H9 (cell line): ENCODE measurements at regions not wholly inside any gene's neighbourhood (a gene's known extent, or its start where the extent isn't known, plus 50 kb on each side); places are given as distances from the start of the nearest gene placed in this dataset.

Experiments used
- DNase-seq: peaks from one replicate; pipeline ENCODE4 v3.0.0-alpha.2; 2017
- H2AFZ ChIP-seq: one replicate; pipeline ENCODE4 v1.6.1; 2013; ENCODE audit warnings: mild to moderate bottlenecking, low read length, control low read depth, moderate library complexity
- H2AK5ac ChIP-seq: 2 replicates; pipeline ENCODE4 v1.6.1; 2013; ENCODE audit warnings: low read length, control low read depth, mixed read lengths; ENCODE audit not compliant: insufficient read length
- H2BK120ac ChIP-seq: one replicate; pipeline ENCODE4 v1.6.1; 2013; ENCODE audit warnings: low read depth, mild to moderate bottlenecking, low read length, control low read depth, inconsistent platforms; ENCODE audit not compliant: poor library complexity, severe bottlenecking
- H2BK12ac ChIP-seq: 2 replicates; pipeline ENCODE4 v1.6.1; 2013; ENCODE audit warnings: low read length, control low read depth, mixed read lengths, low read depth; ENCODE audit not compliant: insufficient read length
- H2BK15ac ChIP-seq: 2 replicates; pipeline ENCODE4 v1.6.1; 2013; ENCODE audit warnings: low read depth, low read length, control low read depth
- H2BK20ac ChIP-seq: one replicate; pipeline ENCODE4 v1.6.1; 2013; ENCODE audit warnings: low read depth, mild to moderate bottlenecking, low read length, control low read depth, inconsistent platforms; ENCODE audit not compliant: poor library complexity, severe bottlenecking
- H2BK5ac ChIP-seq: 2 replicates; pipeline ENCODE4 v1.6.1; 2013; ENCODE audit warnings: low read length, control low read depth, mixed read lengths; ENCODE audit not compliant: insufficient read length
- H3K14ac ChIP-seq: 2 replicates; pipeline ENCODE4 v1.6.1; 2013; ENCODE audit warnings: low read length, control low read depth; ENCODE audit not compliant: insufficient read depth
- H3K18ac ChIP-seq: 2 replicates; pipeline ENCODE4 v1.6.1; 2013; ENCODE audit warnings: low read depth, mild to moderate bottlenecking, mixed read lengths, low read length, control low read depth; ENCODE audit not compliant: insufficient read length
- H3K23ac ChIP-seq: 2 replicates; pipeline ENCODE4 v1.6.1; 2013; ENCODE audit warnings: low read length, control low read depth, mixed read lengths, low read depth; ENCODE audit not compliant: insufficient read length
- H3K23me2 ChIP-seq: 2 replicates; pipeline ENCODE4 v1.6.1; 2013; ENCODE audit warnings: low read depth, mild to moderate bottlenecking, mixed read lengths, low read length, control low read depth; ENCODE audit not compliant: insufficient read length, poor library complexity, severe bottlenecking
- H3K27ac ChIP-seq: 2 replicates; pipeline ENCODE4 v1.5.1; 2013; ENCODE audit warnings: low read length, control low read depth, mixed read lengths, low read depth; ENCODE audit not compliant: insufficient read length
- H3K27me3 ChIP-seq: 2 replicates; pipeline ENCODE4 v1.6.1; 2013; ENCODE audit warnings: low read length, control low read depth, inconsistent platforms; ENCODE audit not compliant: insufficient read depth
- H3K4ac ChIP-seq: 2 replicates; pipeline ENCODE4 v1.6.1; 2013; ENCODE audit warnings: low read depth, mild to moderate bottlenecking, control low read depth, inconsistent platforms, low read length, moderate library complexity
- H3K4me1 ChIP-seq: 2 replicates; pipeline ENCODE4 v1.6.1; 2013; ENCODE audit warnings: low read length, control low read depth, inconsistent platforms; ENCODE audit not compliant: insufficient read depth
- H3K4me2 ChIP-seq: 2 replicates; pipeline ENCODE4 v1.6.1; 2013; ENCODE audit warnings: low read length, control low read depth, mixed read lengths; ENCODE audit not compliant: insufficient read length, insufficient read depth
- H3K56ac ChIP-seq: 2 replicates; pipeline ENCODE4 v1.6.1; 2013; ENCODE audit warnings: low read depth, mild to moderate bottlenecking, mixed read lengths, low read length, control low read depth; ENCODE audit not compliant: insufficient read length
- H3K79me1 ChIP-seq: 2 replicates; pipeline ENCODE4 v1.6.1; 2013; ENCODE audit warnings: low read depth, mild to moderate bottlenecking, moderate library complexity, low read length, control low read depth, inconsistent platforms; ENCODE audit not compliant: insufficient read depth, poor library complexity, severe bottlenecking
- H3K79me2 ChIP-seq: 2 replicates; pipeline ENCODE4 v1.6.1; 2013; ENCODE audit warnings: low read length, control low read depth, inconsistent platforms; ENCODE audit not compliant: insufficient read depth
- H3K9ac ChIP-seq: 2 replicates; pipeline ENCODE4 v1.6.1; 2013; ENCODE audit warnings: low read length, control low read depth, mixed read lengths; ENCODE audit not compliant: insufficient read length; ENCODE audit errors: extremely low read depth
- H3K9me3 ChIP-seq: one replicate; pipeline ENCODE4 v1.6.1; 2013; ENCODE audit warnings: low read depth, low read length, inconsistent platforms; ENCODE audit not compliant: control insufficient read depth
- H3T11ph ChIP-seq: one replicate; pipeline ENCODE4 v1.6.1; 2013; ENCODE audit warnings: mild to moderate bottlenecking, low read length, control low read depth, inconsistent platforms
- H4K20me1 ChIP-seq: one replicate; pipeline ENCODE4 v1.6.1; 2013; ENCODE audit not compliant: control insufficient read depth, insufficient read length, insufficient read depth
- H4K5ac ChIP-seq: 2 replicates; pipeline ENCODE4 v1.6.1; 2013; ENCODE audit warnings: low read depth, mild to moderate bottlenecking, mixed read lengths, low read length, control low read depth; ENCODE audit not compliant: insufficient read length
- H4K8ac ChIP-seq: replicated peaks from 2 replicates; pipeline ENCODE4 v1.6.1; 2013; ENCODE audit warnings: low read length, control low read depth, mixed read lengths, low read depth; ENCODE audit not compliant: insufficient read length
- H4K91ac ChIP-seq: 2 replicates; pipeline ENCODE4 v1.6.1; 2013; ENCODE audit warnings: low read depth, mild to moderate bottlenecking, moderate library complexity, mixed read lengths, low read length, control low read depth; ENCODE audit not compliant: insufficient read length
- H3K27ac Mint-ChIP-seq, 3 experiments: 2 replicates in 2 of 3; 3 replicates in 1 of 3; pipeline ENCODE4 v1.8.0; 2020 to 2021; ENCODE audit warnings: mixed read lengths in 3 of 3, mild to moderate bottlenecking in 1 of 3, moderate library complexity in 1 of 3
- H3K27me3 Mint-ChIP-seq: 2 replicates; pipeline ENCODE4 v1.8.0; 2021; ENCODE audit warnings: low read depth, mild to moderate bottlenecking, moderate library complexity, mixed read lengths
- H3K36me3 Mint-ChIP-seq, 3 experiments: 2 replicates in 2 of 3; 3 replicates in 1 of 3; pipeline ENCODE4 v1.8.0; 2020 to 2021; ENCODE audit warnings: low read depth in 3 of 3, mixed read lengths in 3 of 3; ENCODE audit not compliant: insufficient read depth in 1 of 3
- H3K4me1 Mint-ChIP-seq, 2 experiments: 2 replicates each; pipeline ENCODE4 v1.8.0; 2020; ENCODE audit warnings: mixed read lengths in 2 of 2
- H3K4me3 Mint-ChIP-seq, 2 experiments: 2 replicates in 1 of 2; 3 replicates in 1 of 2; pipeline ENCODE4 v1.8.0; 2020 to 2021; ENCODE audit warnings: mild to moderate bottlenecking in 2 of 2, mixed read lengths in 2 of 2, moderate library complexity in 1 of 2
- H3K9me3 Mint-ChIP-seq, 2 experiments: 2 replicates in 1 of 2; 3 replicates in 1 of 2; pipeline ENCODE4 v1.8.0; 2020; ENCODE audit warnings: mild to moderate bottlenecking in 2 of 2, mixed read lengths in 2 of 2, moderate library complexity in 1 of 2
- WGBS: extraction: QIAGEN DNeasy Blood & Tissue Kit; methylation state at CpG from one replicate; pipeline ENCODE4 v1.1.7; 2013; ENCODE audit warnings: missing lambda C conversion rate, low lambda C conversion rate, mixed read lengths; ENCODE audit not compliant: insufficient read length; ENCODE audit errors: extremely low coverage; 5-methylcytosine and 5-hydroxymethylcytosine counted together
- TF ChIP-seq, protein P1 (sequence below): fragments of 200-600 bp; sonication (generic); conservative IDR thresholded peaks from 3 replicates; pipeline ENCODE4 v1.8.0; 2021; ENCODE audit warnings: antibody characterized with exemption, mild to moderate bottlenecking

DNA sequence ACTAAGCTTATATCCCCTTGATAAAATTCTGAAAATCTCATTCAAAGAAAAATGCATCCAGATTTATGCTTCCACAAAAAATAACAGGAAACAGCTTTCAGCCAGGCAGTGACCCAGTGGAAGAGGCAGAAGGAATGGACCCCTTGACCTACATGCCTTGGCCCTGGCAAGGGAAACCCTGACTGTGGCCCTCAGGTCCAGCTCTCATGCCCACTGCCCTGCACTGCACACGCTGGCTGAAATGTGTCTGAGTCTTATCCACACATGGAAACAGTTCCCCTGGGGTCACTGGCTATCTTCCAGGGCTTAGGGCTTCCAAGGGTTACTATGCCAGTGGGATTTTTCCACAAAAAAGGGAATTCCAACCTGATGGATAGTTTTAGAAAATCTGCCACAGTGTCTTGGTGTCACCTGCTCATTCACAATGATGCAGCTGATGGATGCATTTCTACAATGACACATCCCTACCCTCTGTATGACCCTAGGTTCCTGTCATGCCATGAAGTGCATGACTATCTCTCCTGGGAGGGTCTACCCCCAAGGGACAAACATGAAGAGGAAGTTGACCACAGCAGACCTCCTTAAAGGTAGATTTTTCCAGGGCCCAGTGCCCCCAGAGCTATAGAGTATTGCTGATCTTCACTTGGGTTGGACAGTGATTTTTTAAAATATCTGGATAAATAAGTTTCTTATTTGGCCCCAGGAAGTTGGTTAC, 121.9 kb upstream of the CD93 start:
- Histone ChIP-seq H2BK12ac (no peak overlapping the region), H2BK20ac (no peak overlapping the region), H3K27ac (no peak overlapping the region), H3K4ac (no peak overlapping the region), H3K79me2 (no peaks in the 10 kb centered on the region), H2AFZ (no peak overlapping the region), H3K56ac (no peak overlapping the region), H4K8ac (no peak overlapping the region), H3K27me3 (no peaks in the 10 kb centered on the region), H3K23ac (no peak overlapping the region), H2BK5ac (no peak overlapping the region), H3K9me3 (no peaks in the 10 kb centered on the region), H4K20me1 (no peaks in the 10 kb centered on the region), H4K5ac (no peak overlapping the region), H2AK5ac (no peak overlapping the region), H3K23me2 (no peaks in the 10 kb centered on the region), H3K14ac (no peak overlapping the region), H4K91ac (no peak overlapping the region), H2BK15ac (no peak overlapping the region), H3K18ac (no peak overlapping the region), H3K4me2 (no peak overlapping the region), H3K4me1 (peaks cover 7% of the 10 kb centered on the region), H3K9ac (no peak overlapping the region), H3K79me1 (no peaks in the 10 kb centered on the region), H3T11ph (no peak overlapping the region), H2BK120ac (no peak overlapping the region)
- Mint-ChIP-seq H3K4me3 (no peak overlapping the region), H3K4me1 (peaks cover 24 to 27% of the 10 kb centered on the region in 2 experiments), H3K27me3 (peaks cover 58% of the 10 kb centered on the region), H3K36me3 (no peaks in the 10 kb centered on the region), H3K9me3 (no peaks in the 10 kb centered on the region), H3K27ac (no peak overlapping the region)
- DNase-seq, result no peak
- WGBS, result no CpG with 5 or more reads among the region's 1 CpG
- TF ChIP-seq, protein P1, sequence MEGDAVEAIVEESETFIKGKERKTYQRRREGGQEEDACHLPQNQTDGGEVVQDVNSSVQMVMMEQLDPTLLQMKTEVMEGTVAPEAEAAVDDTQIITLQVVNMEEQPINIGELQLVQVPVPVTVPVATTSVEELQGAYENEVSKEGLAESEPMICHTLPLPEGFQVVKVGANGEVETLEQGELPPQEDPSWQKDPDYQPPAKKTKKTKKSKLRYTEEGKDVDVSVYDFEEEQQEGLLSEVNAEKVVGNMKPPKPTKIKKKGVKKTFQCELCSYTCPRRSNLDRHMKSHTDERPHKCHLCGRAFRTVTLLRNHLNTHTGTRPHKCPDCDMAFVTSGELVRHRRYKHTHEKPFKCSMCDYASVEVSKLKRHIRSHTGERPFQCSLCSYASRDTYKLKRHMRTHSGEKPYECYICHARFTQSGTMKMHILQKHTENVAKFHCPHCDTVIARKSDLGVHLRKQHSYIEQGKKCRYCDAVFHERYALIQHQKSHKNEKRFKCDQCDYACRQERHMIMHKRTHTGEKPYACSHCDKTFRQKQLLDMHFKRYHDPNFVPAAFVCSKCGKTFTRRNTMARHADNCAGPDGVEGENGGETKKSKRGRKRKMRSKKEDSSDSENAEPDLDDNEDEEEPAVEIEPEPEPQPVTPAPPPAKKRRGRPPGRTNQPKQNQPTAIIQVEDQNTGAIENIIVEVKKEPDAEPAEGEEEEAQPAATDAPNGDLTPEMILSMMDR, result no peak
